NCI-H526 treated with DMSO at 0.1 percent for 48 hours (cell line): ENCODE measurements at regions not wholly inside any gene's neighbourhood (a gene's known extent, or its start where the extent isn't known, plus 50 kb on each side); places are given as distances from the start of the nearest gene placed in this dataset.
"Not testable (repeated sequence)": the region's sequence is repeated elsewhere in the genome, so short reads cannot be mapped to it uniquely, and the experiment has no call there.

Source experiments
- DNase-seq: peaks from one replicate; lab custom pipeline; 2025; lab: John Stamatoyannopoulos, UW

DNA sequence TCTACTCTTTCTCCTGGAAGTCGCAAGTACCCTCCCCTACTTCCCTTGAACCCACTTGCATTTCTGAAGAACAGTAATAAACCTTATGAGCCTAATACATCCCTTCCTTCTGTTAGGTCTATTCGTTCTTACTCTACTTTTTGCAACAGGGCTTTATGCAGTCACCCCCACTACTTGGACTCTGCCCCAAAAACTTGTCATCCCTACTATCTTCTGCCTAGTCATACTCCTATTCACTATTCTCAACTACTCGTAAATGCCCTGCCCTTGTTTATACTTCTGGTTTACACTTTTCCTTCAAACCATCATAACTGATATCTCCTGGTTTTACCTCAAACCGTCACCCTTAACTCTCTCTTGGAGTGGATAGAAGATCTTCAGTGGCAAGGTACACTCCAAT, 55.2 kb upstream of the SLIT2 start:
- no peak for DNase-seq

- DNase-seq = no peak
These were observed 56.4 kb upstream of the SLIT2 start for GRCh38 chr4:20195071-20195885.

DNA sequence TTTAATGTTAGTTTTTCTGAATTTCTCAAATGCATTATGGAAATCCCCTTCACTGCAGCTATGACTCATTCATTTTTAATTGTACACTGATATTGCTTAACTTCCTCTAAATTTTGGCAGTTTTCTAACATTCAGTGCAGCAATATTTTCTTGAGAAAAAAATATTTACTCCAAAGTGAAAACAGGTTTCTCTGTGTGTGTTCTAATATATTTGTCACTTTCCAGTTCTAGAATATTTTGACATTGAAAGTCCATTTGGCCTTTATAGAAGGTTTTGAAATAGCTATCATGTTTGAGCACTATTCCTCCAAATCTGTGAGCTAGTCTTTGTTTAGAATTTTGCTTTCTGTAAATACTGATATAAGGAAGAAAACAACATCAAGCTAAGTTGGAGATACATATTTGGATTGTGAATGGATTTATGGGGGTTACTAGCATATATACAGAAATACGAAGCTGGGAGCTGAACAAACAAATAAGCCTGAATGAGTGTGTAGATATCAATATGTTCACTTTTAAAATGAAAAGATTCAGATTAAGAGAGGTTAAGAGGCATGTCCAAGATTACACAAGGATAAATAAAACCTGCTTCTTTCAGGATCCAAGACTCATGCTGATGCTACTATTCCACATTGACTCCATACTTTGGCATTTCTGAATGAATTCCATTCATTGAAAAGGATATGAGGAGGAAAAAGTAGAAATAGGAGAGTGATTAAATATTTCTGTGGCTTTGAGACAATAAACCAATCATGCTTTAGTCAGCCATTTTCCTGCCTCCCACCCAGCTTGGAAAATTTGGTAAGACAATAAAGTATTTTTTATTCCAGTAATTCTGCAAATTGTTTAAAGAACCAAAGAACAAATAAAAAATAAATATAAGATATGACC, 57.3 kb upstream of the SLIT2 start:
- no peak for DNase-seq

DNA sequence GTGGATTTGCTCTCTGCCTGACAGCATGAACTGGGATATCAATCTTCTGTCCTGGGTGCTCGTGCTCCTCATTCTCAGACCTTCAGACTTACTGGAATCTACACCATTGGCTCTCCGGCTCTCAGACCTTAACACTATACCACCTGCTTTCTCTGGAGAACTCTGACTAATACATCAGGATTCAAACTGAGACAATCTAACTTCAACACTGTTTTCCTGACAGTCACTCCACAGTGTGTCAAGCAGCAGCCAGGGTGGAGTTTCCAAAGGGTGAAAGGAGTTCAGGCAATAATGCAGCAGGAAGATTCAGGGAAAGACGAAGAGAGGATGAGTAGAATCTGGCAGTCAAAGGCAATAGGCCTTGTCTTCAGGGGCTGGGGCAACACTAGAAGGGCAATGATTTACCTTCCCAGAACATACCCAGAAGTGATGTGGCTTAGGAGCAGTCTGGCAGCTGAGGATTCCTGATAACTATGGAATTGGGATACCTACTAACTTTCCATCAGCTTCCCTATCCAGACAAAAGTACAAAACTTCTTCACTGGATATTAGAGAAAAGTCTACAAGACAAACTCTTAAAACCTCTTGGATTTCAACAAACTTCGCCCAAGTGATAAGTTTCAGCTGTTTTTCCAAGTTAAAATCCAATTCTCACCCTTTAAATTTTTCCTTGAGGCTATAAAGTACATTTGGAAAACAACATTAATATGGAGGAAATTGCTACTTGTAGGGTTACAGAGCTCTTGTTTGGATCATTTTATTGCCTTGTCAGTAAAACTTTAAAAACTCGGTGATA, 58.4 kb upstream of the SLIT2 start:
- DNase-seq = no peak

GRCh38 chr4:20192736-20193135, 59.0 kb upstream of the SLIT2 start:
- no peak for DNase-seq

DNA sequence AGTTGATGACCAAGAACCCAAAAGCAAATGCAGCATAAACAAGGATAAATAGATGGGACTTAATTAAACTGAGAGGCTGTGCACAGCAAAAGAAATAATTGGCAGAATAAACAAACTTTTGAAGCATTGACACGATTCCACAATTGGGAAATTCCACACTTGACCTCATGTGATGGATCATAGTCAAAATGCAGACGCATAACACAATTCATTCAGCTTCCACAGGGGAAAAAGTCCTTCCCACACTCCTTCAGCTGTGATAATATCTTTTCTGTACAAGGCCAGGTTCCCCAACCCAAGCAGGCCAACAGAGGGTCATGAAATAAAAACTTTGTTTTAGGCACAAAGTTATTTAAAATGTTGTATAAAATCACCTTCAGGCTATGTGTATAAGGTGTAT, 66.6 kb upstream of the SLIT2 start:
- DNase-seq = no peak

- not testable (repeated sequence) for DNase-seq
These were observed 68.6 kb upstream of the SLIT2 start for GRCh38 chr4:20183131-20183530.

GRCh38 chr4:20181926-20182325, 69.8 kb upstream of the SLIT2 start:
- no peak for DNase-seq

- DNase-seq = no peak
These were observed 71.2 kb upstream of the SLIT2 start for GRCh38 chr4:20180509-20180908.

DNA sequence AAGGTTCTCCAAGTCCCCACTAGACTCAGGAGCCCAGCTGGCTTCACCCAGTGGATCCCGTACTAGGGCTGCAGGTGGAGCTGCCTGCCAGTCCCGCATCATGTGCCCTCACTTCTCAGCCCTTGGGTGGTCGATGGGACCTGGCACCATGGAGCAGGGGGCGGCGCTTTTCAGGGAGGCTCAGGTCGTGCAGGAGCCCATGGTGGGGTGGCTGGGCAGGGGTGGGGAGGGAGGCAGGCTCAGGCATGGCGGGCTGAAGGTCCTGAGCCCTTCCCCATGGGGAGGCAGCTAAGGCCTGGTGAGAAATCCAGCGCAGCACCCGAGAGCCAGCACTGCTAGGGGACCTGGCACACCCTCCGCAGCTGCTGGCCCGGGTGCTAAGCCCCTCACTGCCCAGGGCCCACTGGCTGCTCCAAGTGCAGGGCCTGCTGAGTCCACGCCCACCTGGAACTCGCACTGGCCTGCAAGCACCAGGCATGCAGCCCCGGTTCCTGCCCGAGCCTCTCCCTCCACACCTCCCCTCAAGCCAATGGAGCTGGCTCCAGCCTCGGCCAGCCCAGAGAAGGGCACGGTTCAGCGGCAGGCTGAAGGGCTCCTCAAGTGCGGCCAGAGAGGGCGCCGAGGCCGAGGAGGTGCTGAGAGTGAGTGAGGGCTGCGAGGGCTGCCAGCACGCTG, 72.7 kb upstream of the SLIT2 start:
- no peak for DNase-seq

GRCh38 chr4:20176881-20177280, 74.8 kb upstream of the SLIT2 start:
- no peak for DNase-seq

- DNase-seq = no peak
These were observed 79.5 kb upstream of the SLIT2 start for GRCh38 chr4:20172070-20172760.

DNA sequence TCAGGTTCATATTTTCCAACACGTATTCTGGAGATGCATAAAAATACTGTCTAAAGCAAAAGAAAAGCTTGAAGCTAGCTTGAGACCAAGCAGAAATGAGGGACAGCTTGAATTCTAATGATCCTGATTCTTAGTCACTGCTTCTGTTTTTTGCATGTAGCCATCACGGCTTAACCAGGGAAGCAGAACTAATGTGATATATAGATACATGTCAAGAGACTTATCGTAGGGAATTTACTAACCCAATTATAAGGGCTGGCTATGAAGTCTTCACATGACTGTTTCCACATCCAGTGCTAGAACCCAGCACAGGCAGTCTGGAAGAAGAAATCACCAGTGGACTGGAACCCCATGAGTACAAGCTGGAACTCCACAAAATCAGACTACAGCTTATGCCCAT, 85.2 kb upstream of the SLIT2 start:
- no peak for DNase-seq

- no peak for DNase-seq
These were observed 92.2 kb upstream of the SLIT2 start for GRCh38 chr4:20159516-20159915.

- DNase-seq = no peak
These were observed 93.5 kb upstream of the SLIT2 start for GRCh38 chr4:20158195-20158594.

- DNase-seq = no peak
These were observed 100.3 kb upstream of the SLIT2 start for GRCh38 chr4:20151436-20151835.

- not testable (repeated sequence) for DNase-seq
These were observed 102.6 kb upstream of the SLIT2 start for GRCh38 chr4:20149143-20149542.

- DNase-seq = no peak
These were observed 114.5 kb upstream of the SLIT2 start for GRCh38 chr4:20137176-20137575.

DNA sequence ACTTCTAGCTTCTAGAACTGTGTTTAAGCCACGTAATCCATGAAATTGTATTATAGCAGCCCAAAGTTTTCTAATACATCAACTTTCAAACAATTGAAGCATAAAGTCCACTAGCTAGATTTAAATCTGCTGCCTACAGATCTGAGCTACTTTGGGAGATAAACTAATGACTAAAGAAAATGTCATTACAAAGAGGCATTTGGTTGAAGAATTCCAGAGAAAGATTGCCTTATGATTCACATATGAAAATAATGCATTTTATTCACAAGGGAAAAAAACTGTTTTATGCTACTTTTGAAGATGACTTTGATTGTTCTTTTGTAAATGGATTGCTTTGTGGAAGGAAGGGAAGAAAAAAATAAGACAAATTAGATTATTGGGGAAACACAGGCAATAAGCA, 124.1 kb upstream of the SLIT2 start:
- DNase-seq = no peak

DNA sequence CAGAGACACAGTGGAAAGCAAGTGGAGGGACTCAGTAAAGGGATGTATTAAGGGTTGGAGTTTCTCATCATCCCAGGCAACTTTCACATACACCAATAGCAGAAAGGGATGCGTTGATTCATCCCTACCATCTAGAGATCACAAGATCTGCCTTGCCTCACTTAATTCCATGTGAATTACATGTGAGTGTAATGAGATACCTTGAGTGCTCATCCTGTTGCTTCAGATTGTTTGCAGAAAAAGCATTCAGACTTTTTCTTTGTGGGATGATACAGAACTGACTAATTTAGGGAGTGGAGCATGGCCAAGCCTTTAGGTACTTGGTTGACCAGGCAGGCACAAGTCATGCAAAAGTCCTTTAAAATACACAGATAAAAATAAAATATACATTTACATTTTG, 124.8 kb upstream of the SLIT2 start:
- no peak for DNase-seq

DNA sequence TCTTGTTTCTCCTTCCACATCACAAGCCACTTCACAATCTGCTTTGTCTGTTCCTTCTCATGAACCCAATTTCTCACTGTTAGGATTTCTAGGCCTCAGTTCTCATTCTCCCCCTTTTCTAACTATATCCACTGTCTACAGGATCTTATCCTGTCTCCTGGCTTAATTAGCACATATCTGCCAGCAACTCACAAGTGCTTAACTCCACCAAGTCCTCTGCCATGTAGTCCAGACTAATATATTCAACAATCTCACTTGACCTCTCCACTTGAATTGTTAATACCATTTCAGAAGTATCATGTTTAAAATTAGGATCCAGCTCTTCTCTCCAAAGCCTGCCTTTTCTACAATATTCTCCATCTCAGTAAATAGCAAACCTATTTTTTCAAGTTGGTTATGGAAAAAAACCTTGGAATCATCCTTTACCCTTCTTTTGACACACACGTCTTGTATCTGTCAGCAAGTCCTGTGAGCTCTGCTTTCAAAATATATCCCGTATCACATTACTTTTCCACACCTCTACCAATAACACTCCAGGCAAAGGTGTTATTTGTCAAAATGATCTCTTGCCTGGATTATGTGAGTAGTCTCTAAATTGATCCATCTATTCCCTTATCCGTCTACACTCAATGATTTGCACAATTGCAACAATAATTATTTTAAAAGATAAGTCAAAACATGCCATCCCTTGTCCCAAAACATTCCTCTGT, 127.2 kb upstream of the SLIT2 start:
- no peak for DNase-seq
